ENCODE measurements at regions not wholly inside any gene's neighbourhood (a gene's known extent, or its start where the extent isn't known, plus 50 kb on each side); places are given as distances from the start of the nearest gene placed in this dataset.

- DNase-seq (ENCODE audit: low spot score) = no peak
These were observed 275.9 kb upstream of the FAM241A start for GRCh38 chr4:111869339-111869738.

DNA sequence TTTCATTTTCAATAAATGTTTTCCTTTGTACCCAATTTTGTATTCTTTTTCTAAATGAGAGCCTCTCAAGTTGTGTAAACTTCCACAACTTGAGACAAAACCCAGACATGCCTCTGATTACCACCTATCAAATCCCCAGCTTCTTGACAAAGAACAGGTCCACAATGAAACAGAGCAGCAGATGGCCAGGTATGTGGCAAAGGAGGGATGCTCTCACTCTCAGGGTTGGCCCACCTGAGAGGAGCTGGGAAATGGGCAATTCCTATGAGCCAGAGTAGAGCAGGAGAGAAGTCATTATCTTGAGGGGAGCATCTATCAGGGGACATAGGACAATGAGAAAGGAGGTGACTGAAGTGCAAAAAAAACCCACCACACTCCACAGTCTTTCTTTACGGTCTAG, 273.5 kb upstream of the FAM241A start:
- no peak for DNase-seq (ENCODE audit: low spot score)

- no peak for DNase-seq (ENCODE audit: low spot score)
These were observed 271.5 kb upstream of the FAM241A start for GRCh38 chr4:111873801-111874200.

- no peak for DNase-seq (ENCODE audit: low spot score)
These were observed 265.7 kb upstream of the FAM241A start for GRCh38 chr4:111879539-111879938.

DNA sequence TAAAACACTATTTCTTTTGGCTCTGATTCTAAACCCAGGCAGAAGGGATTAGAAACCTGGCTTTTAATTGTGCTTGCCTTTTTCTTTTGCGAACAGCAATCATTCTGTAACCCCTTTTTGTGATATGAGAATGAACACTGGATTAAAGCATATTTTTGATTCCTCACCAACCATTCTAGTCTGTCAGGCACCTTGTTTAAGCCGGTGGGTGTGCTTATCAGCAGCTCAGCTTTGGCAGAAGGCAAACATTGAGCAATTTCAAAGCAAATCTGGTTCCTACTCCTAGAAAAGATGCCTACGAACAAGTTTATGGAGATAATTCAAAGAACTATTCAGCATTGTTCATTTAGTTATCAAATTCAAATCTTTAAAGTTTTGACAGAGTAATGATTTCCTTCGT, 265.1 kb upstream of the FAM241A start:
- no peak for DNase-seq (ENCODE audit: low spot score)

GRCh38 chr4:111883557-111883999, 261.7 kb upstream of the FAM241A start:
- DNase-seq (ENCODE audit: low spot score) = no peak

DNA sequence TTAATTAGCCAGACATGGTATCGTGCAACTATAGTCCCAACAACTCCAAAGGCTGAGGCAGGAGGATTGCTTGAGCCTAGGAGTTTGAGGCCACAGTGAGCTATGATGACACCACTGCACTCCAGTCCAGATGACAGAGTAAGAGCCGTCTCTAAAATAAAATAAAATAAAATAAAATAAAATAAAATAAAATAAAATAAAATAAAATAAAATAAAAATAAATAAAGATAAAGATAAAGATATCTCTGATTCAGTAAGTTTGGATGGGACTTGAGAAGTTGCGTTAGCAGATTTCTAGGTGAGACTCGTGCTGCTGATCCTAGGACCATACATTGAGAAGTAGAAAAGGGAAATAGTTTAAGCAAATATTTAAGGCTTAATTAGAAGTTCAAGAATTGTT, 254.8 kb upstream of the FAM241A start:
- DNase-seq (ENCODE audit: low spot score) = no peak

DNA sequence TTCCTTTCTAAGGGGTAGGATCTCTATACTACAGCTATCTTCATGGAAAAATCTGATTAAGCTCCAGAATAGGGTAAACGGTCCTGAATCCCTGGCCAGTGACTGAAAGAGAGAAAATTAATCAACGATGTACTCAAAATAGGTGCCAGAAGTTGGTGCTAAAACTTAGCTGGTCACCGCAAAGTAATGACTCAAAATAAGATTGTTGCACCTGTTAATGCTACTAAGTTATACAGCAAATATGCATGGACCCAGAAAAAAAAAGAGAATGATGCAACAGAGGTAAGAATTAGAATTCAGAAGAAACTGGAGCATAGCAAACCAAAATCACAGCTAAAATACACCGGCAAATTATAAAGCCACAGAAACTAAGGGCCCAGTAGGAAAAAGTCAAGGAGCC, 239.7 kb upstream of the FAM241A start:
- DNase-seq (ENCODE audit: low spot score) = no peak

- no peak for DNase-seq (ENCODE audit: low spot score)
These were observed 225.6 kb upstream of the FAM241A start for GRCh38 chr4:111919639-111920038.

- DNase-seq (ENCODE audit: low spot score) = no peak
These were observed 223.5 kb upstream of the FAM241A start for GRCh38 chr4:111921714-111922113.

GRCh38 chr4:111923786-111924185, 221.5 kb upstream of the FAM241A start:
- DNase-seq (ENCODE audit: low spot score) = peak; percentile 51

DNA sequence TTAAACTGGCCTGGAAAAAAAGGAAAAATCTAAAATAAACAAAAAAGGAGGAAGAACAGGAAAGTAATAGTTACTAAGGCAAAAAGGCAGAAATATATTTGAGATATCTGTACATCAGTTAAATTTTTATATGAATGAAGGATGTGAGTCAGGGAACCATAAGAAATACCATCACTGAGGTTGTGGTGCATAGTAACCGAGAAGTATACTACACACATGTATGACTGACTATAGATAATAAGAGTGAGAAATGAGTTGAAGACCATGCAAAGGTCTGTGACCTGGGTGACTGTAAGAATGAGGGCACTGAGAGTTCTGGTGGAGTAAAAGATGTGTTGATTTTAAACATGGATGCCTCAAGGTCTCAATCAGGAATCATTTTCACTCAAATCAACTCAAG, 220.6 kb upstream of the FAM241A start:
- DNase-seq (ENCODE audit: low spot score) = no peak

GRCh38 chr4:111930659-111931058, 214.6 kb upstream of the FAM241A start:
- no peak for DNase-seq (ENCODE audit: low spot score)

DNA sequence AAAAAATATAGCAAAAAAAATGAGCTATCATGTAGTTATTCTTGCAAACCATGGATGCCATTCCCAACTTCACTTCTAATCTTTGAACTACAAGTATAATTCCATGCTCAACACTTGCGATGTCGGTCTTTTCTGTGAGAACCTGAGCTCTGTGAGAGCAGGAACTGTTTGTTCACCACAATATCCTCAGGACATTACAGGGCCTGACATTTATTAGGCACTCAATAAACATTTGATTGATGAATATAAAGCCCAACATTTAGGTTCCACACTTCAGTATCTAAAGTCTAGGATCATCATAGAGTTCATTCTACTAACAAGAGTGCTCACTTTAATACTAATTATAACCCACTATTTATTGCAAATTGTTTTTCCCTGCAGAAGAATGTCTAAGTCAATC, 211.6 kb upstream of the FAM241A start:
- no peak for DNase-seq (ENCODE audit: low spot score)

GRCh38 chr4:111934314-111934713, 210.9 kb upstream of the FAM241A start:
- DNase-seq (ENCODE audit: low spot score) = no peak

DNA sequence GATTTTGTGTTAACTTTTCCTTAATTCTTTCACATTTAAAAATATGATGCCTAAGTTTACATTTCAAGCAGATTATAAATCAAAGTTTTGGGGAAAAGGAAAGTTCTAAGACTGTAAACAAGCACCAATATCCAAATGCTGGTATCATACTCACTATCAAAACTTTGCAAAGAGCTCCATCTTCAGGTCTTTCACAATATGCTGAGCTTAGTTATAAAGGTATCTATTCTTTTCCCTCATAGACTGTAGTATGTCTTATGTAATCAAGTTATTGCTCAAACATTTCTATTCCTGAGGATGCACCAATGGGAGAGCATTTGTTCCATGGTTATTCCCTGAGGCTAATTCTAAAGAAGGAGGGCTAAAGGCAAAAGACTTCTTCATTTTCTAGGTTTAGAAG, 207.9 kb upstream of the FAM241A start:
- peak; percentile 45 for DNase-seq (ENCODE audit: low spot score)

DNA sequence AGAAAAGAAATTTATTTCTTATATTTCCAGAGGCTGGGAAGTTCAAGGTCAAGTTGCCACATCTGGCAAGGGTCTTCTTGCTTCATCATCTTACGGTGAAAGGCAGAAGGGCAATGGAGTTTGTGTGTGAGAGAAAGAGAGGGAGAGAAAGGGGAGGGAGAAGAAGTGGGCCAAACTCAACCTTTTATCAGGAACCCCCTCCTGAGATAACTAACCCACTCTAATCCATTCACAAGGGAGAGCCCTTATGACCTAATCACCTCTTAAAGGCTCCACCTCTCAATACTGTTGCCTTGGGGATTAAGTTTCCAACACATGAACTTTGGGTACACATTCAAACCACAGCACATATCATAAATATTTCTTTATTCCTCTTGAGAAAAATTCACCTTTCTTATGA, 203.3 kb upstream of the FAM241A start:
- DNase-seq (ENCODE audit: low spot score) = no peak

GRCh38 chr4:111943796-111944203, 201.5 kb upstream of the FAM241A start:
- DNase-seq (ENCODE audit: low spot score) = peak; percentile 67

- peak; percentile 29 for DNase-seq (ENCODE audit: low spot score)
These were observed 200.2 kb upstream of the FAM241A start for GRCh38 chr4:111945014-111945413.

GRCh38 chr4:111946800-111947199, 198.5 kb upstream of the FAM241A start:
- no peak for DNase-seq (ENCODE audit: low spot score)

DNA sequence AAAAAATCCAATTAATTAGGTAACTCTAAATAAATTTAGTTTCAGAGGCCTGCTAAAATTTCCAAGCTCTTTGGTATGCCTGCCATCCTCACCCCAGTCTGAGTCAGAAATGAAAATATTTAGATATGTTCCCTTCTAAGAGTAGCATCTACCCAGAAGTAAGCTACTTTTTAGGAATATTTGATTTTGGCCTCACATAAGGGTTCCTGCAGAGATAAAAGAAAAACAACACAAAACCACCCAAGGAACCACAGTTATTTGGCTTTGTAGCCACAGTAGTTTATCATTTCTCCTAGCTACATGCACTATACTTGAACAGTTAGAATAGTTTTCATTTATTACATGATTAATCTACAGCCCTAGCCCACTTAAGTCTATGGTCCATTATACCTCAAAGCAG, 192.6 kb upstream of the FAM241A start:
- peak; percentile 30 for DNase-seq (ENCODE audit: low spot score)

- DNase-seq (ENCODE audit: low spot score) = no peak
These were observed 190.7 kb upstream of the FAM241A start for GRCh38 chr4:111954550-111954949.

GRCh38 chr4:111955001-111955400, 190.3 kb upstream of the FAM241A start:
- no peak for DNase-seq (ENCODE audit: low spot score)

GRCh38 chr4:111957116-111957515, 188.1 kb upstream of the FAM241A start:
- DNase-seq (ENCODE audit: low spot score) = no peak

- no peak for DNase-seq (ENCODE audit: low spot score)
These were observed 187.3 kb upstream of the FAM241A start for GRCh38 chr4:111957997-111958396.

Data from AG20443 (cell line).